CD14-positive monocyte (primary cell): ENCODE measurements at regions not wholly inside any gene's neighbourhood (a gene's known extent, or its start where the extent isn't known, plus 50 kb on each side); places are given as distances from the start of the nearest gene placed in this dataset.
"Not testable (repeated sequence)": the region's sequence is repeated elsewhere in the genome, so short reads cannot be mapped to it uniquely, and the experiment has no call there.

ENCODE experiments used
- DNase-seq, 3 donors: peaks; one replicate each; pipeline ENCODE4 v3.0.0-alpha.2; 2011 to 2022
- H2AFZ ChIP-seq: 2 replicates; pipeline ENCODE4 v1.6.0; 2012; ENCODE audit warnings: mild to moderate bottlenecking, low read depth, low read length, inconsistent platforms; ENCODE audit not compliant: insufficient read depth, poor library complexity, severe bottlenecking
- H3K27ac ChIP-seq, 2 donors: 1 replicate in 1 of 2; 2 replicates in 1 of 2; pipeline ENCODE4 v1.5.1; 2012 to 2013; ENCODE audit warnings: low read length in 2 of 2, control low read depth in 1 of 2, inconsistent platforms in 1 of 2, low read depth in 1 of 2, mild to moderate bottlenecking in 1 of 2
- H3K27me3 ChIP-seq, 2 donors: one replicate each; pipeline versions ENCODE4 v1.6.0 to v1.6.1; 2011 to 2013; ENCODE audit warnings: low read length in 2 of 2; ENCODE audit not compliant: control insufficient read depth in 2 of 2, insufficient read depth in 2 of 2
- H3K36me3 ChIP-seq, 2 donors: replicated peaks in 1 of 2; 1 replicate in 1 of 2; 2 replicates in 1 of 2; pipeline versions ENCODE4 v1.5.1 to v1.6.1; 2012 to 2013; ENCODE audit warnings: low read length in 2 of 2, control low read depth in 1 of 2, inconsistent platforms in 1 of 2, mild to moderate bottlenecking in 1 of 2; ENCODE audit not compliant: insufficient read depth in 2 of 2, control insufficient read depth in 1 of 2
- H3K4me1 ChIP-seq, 2 donors: 1 replicate in 1 of 2; 2 replicates in 1 of 2; pipeline versions ENCODE4 v1.5.1 to v1.6.1; 2012 to 2013; ENCODE audit warnings: low read length in 2 of 2, control low read depth in 1 of 2, inconsistent platforms in 1 of 2, mild to moderate bottlenecking in 1 of 2, moderate library complexity in 1 of 2; ENCODE audit not compliant: insufficient read depth in 2 of 2, control insufficient read depth in 1 of 2
- H3K4me2 ChIP-seq: replicated peaks from 2 replicates; pipeline ENCODE3; 2012; ENCODE audit warnings: low read length, moderate library complexity, mild to moderate bottlenecking; ENCODE audit not compliant: poor library complexity, severe bottlenecking; ENCODE audit errors: extremely low read depth
- H3K4me3 ChIP-seq, 3 experiments: fragments of 200-600 bp in 1 of 3; sonication (generic) in 1 of 3; replicated peaks in 1 of 3; 1 replicate in 2 of 3; 2 replicates in 1 of 3; pipeline ENCODE4 v1.5.1; 2011 to 2013; ENCODE audit warnings: low read length in 3 of 3, mild to moderate bottlenecking in 3 of 3, control low read depth in 2 of 3, low read depth in 2 of 3, inconsistent platforms in 1 of 3, moderate library complexity in 1 of 3
- H3K79me2 ChIP-seq: 2 replicates; pipeline ENCODE4 v1.6.0; 2012; ENCODE audit warnings: mild to moderate bottlenecking, control low read depth, inconsistent platforms, low read length, moderate library complexity; ENCODE audit not compliant: insufficient read depth
- H3K9ac ChIP-seq: 2 replicates; pipeline ENCODE4 v1.6.0; 2017; ENCODE audit warnings: low read length, mild to moderate bottlenecking; ENCODE audit not compliant: insufficient read depth, poor library complexity, severe bottlenecking
- H3K9me3 ChIP-seq, 2 donors: replicated peaks in 1 of 2; 1 replicate in 1 of 2; 2 replicates in 1 of 2; pipeline versions ENCODE4 v1.5.1 to v1.6.1; 2012 to 2013; ENCODE audit warnings: low read length in 2 of 2, control low read depth in 1 of 2; ENCODE audit not compliant: control insufficient read depth in 1 of 2, insufficient read depth in 1 of 2
- H4K20me1 ChIP-seq: 2 replicates; pipeline ENCODE4 v1.6.0; 2012; ENCODE audit warnings: mild to moderate bottlenecking, low read length, control low read depth, moderate library complexity; ENCODE audit not compliant: insufficient read depth
- H3K27ac Mint-ChIP-seq, 7 donors: one replicate each; pipeline ENCODE4 v1.8.0; 2020; ENCODE audit warnings: mild to moderate bottlenecking in 7 of 7, mixed read lengths in 7 of 7, moderate library complexity in 6 of 7, inconsistent platforms in 2 of 7
- H3K27me3 Mint-ChIP-seq, 3 donors: one replicate each; pipeline ENCODE4 v1.8.0; 2021 to 2022; ENCODE audit warnings: low read depth in 3 of 3, mild to moderate bottlenecking in 3 of 3, mixed read lengths in 3 of 3, moderate library complexity in 3 of 3, inconsistent platforms in 1 of 3
- H3K36me3 Mint-ChIP-seq, 2 donors: one replicate each; pipeline ENCODE4 v1.8.0; 2020; ENCODE audit warnings: mixed read lengths in 2 of 2, inconsistent platforms in 1 of 2, mild to moderate bottlenecking in 1 of 2
- H3K4me1 Mint-ChIP-seq: one replicate; pipeline ENCODE4 v1.8.0; 2020; ENCODE audit warnings: mild to moderate bottlenecking, mixed read lengths
- H3K4me3 Mint-ChIP-seq, 2 donors: one replicate each; pipeline ENCODE4 v1.8.0; 2020; ENCODE audit warnings: mild to moderate bottlenecking in 2 of 2, mixed read lengths in 2 of 2, moderate library complexity in 1 of 2
- H3K9me3 Mint-ChIP-seq, 7 donors: one replicate each; pipeline ENCODE4 v1.8.0; 2020 to 2022; ENCODE audit warnings: mixed read lengths in 7 of 7, mild to moderate bottlenecking in 6 of 7, moderate library complexity in 6 of 7, inconsistent platforms in 2 of 7
- CTCF ChIP-seq: fragments of 200-600 bp; IDR thresholded peaks from one replicate; pipeline ENCODE4 v1.8.0; 2022; ENCODE audit warnings: antibody characterized with exemption, mild to moderate bottlenecking
- WGBS: methylation state at CpG from one replicate; pipeline ENCODE4 v1.1.5; 2013; ENCODE audit warnings: missing lambda C conversion rate; ENCODE audit not compliant: insufficient coverage; 5-methylcytosine and 5-hydroxymethylcytosine counted together
- intact Hi-C, 2 donors: fragments of 100-400 bp; cut with micrococcal nuclease; formaldehyde crosslinking; loops; one replicate each; pipeline versions ENCODE4 v1.15.0 to v1.15.1; 2023

- H3K4me1 ChIP-seq, result no peaks in the 10 kb centered on the region
- no peaks in the 10 kb centered on the region for H3K36me3 ChIP-seq
- Mint-ChIP-seq H3K4me3 (no peak overlapping the region), H3K36me3 (peaks cover 3 to 8% of the 10 kb centered on the region in 2 donors), H3K9me3 (peaks cover 17 to 43% (median 31%) of the 10 kb centered on the region in 7 donors), H3K4me1 (no peaks in the 10 kb centered on the region), H3K27me3 (peaks cover 0 to 2% (median 0%) of the 10 kb centered on the region in 3 donors), H3K27ac (no peak overlapping the region)
- no peak overlapping the region for H3K4me3 ChIP-seq
- H3K27me3 ChIP-seq, result no peaks in the 10 kb centered on the region
- H3K27ac ChIP-seq, result no peak overlapping the region
- DNase-seq, result no peak
- H3K4me2 ChIP-seq, result no peak overlapping the region
- 97% methylated on average over 6 of the region's 6 CpGs for WGBS
- no peaks in the 10 kb centered on the region for H4K20me1 ChIP-seq
- no peak for TF ChIP-seq CTCF
- H3K79me2 ChIP-seq, result no peaks in the 10 kb centered on the region
- no peak overlapping the region for H2AFZ ChIP-seq
- intact Hi-C loops, result no loop called here
- H3K9me3 ChIP-seq, result peaks cover 38 to 46% of the 10 kb centered on the region in 2 donors
- no peak overlapping the region for H3K9ac ChIP-seq
Observed at GRCh38 chr1:232744847-232745246, 60.4 kb upstream of the MAP10 start.

GRCh38 chr1:232745698-232746097, 59.5 kb upstream of the MAP10 start:
- H3K36me3 ChIP-seq, H3K79me2 ChIP-seq, H3K4me2 ChIP-seq, H4K20me1 ChIP-seq, H3K27me3 Mint-ChIP-seq, H3K4me3 ChIP-seq, H3K4me1 ChIP-seq, H3K36me3 Mint-ChIP-seq, H3K27ac Mint-ChIP-seq, DNase-seq, H3K27me3 ChIP-seq, intact Hi-C loops, H3K4me1 Mint-ChIP-seq, H3K9ac ChIP-seq, H3K27ac ChIP-seq, H3K4me3 Mint-ChIP-seq, H2AFZ ChIP-seq: not testable (repeated sequence)
- WGBS, result no CpG with 5 or more reads among the region's 2 CpGs
- peaks cover 38 to 47% of the 10 kb centered on the region in 2 donors for H3K9me3 ChIP-seq
- H3K9me3 Mint-ChIP-seq, result peaks cover 12 to 43% (median 33%) of the 10 kb centered on the region in 7 donors
